Ammon's horn (tissue), 1 donor: ENCODE measurements at regions not wholly inside any gene's neighbourhood (a gene's known extent, or its start where the extent isn't known, plus 50 kb on each side); places are given as distances from the start of the nearest gene placed in this dataset.

Experiments
- DNase-seq: peaks from one replicate; pipeline ENCODE4 v3.0.0-alpha.2; 2016; ENCODE audit warnings: low spot score

DNA sequence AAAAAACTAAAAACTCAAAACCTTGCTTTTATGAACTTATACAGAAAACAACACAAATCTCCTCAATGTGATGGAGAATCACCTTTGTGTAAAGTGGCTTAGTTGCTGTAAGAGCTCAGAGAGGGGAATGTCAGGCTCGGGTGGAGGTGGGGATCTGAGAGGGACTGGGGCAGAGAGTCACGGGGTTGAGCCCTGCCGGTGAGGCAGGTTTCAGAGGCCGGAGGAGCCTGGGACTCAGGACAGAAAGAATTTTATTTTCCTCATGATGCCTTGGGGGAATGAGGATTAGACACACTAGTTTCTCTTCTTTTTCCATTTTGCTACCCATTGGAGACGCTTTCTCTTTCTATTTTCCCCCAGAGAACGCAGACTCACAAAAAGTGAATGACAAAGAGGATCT, 252.3 kb upstream of the FOXQ1 start:
- no peak for DNase-seq

DNA sequence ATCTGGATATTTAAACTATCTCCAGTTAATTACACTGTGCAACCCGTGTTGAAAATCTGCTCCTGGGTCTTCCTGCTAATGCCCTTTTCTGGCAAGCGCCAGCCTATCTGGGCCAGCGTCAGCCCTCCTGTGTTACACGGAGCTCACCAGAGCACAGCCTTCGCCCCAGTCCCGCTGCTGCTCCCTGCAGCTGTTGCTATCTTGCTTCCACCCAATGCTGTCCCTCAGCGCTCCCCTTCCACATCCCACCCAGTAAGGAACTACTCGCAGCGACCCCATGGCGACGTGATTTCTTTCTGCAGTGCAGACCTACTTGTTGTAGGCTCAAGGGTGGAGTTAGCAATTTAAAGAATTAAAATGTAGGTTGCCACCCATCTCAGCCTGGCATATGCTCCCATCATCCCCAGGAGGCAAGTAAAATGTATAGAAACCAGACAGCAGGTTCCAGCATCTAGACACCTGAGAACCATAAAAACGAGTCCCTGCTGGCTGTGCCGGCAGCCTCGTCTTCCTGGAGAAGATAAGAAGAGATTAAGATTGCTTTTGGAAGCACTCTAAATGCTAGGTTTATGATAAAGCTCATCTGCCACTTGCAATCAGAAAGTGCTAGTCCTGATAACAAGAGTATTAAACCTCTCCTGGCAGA, 254.3 kb upstream of the FOXQ1 start:
- DNase-seq, result no peak

GRCh38 chr6:1055015-1055921, 256.6 kb upstream of the FOXQ1 start:
- no peak for DNase-seq

GRCh38 chr6:1054653-1055014, 257.3 kb upstream of the FOXQ1 start:
- no peak for DNase-seq

DNA sequence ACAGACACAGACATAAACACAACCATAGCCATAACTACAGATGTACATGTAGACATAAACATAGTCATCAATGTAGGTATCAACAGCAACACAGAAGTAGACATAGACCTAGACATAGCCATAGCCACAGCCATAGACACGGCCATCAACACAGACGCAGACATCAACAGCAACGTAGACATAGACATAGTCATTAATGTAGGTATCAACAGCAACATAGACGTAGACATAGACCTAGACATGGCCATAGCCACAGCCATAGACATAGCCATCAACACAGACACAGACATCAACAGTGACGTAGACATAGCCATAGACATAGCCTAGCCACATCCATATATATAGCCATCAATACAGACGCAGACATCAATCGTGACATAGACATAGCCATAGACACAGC, 258.3 kb upstream of the FOXQ1 start:
- DNase-seq, result no peak

DNA sequence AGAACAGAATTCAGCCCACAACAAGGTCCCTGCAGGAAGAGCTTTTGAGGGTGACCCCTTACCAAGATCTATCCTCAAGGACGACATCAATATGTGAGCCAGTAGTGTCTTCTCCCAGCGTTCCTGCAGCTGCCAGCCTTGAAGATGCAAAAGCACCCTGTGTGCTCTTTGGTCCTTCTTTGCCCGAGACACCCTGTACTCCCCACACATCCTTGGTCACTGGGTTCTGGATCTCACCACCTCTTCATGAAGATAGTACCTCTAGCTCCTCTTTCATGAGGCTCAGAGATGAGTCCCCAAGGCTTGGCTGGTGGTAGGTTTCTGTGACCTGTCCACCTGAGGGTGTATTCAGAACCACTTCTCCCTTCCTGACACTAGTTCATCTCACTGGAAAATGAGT, 259.6 kb upstream of the FOXQ1 start:
- DNase-seq, result no peak

DNA sequence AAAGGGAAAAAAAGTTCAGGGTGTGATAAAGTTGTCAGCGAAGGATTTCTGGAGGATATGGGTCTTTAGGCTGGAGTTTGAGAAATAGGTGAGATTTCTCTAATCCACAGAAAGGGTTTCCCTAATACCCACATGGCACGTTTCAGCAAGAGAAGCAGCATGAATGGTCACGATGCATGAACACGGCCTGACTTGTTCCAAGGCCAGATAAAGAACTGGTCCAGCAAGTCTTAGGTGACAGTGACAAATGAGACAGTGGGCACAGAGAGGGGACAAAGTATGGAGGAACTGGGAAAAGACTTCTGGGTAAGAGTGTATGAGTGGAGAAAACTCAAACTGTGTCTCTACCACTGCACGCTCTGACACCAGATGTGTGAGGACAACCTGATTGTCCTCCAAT, 262.0 kb upstream of the FOXQ1 start:
- no peak for DNase-seq

- DNase-seq, result no peak
Observed at GRCh38 chr6:1049170-1049569, 262.7 kb upstream of the FOXQ1 start.

- DNase-seq, result no peak
Observed at GRCh38 chr6:1047981-1048541, 263.8 kb upstream of the FOXQ1 start.

DNA sequence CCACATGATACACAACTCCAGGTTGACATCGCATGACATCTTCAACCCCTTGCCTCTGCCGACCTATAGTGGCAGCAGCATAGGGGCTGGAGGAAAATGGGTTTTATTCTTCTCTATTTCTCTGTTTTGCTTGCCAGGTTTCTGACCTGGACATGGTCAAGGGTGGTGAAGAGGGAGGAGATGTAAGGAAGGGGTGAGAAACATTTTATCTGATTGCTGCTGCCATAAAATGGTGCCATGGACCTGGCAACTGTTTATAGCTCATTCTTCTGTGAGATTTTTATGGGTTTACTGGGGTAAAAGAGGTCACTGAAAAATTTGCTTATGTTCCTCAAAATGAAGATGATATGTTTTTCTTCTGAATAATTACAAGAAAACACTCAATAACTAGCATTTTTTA, 266.7 kb upstream of the FOXQ1 start:
- no peak for DNase-seq

GRCh38 chr6:1044040-1044836, 267.7 kb upstream of the FOXQ1 start:
- no peak for DNase-seq

GRCh38 chr6:1043458-1043836, 268.5 kb upstream of the FOXQ1 start:
- DNase-seq, result no peak

- DNase-seq, result no peak
Observed at GRCh38 chr6:1042583-1043457, 269.1 kb upstream of the FOXQ1 start.

DNA sequence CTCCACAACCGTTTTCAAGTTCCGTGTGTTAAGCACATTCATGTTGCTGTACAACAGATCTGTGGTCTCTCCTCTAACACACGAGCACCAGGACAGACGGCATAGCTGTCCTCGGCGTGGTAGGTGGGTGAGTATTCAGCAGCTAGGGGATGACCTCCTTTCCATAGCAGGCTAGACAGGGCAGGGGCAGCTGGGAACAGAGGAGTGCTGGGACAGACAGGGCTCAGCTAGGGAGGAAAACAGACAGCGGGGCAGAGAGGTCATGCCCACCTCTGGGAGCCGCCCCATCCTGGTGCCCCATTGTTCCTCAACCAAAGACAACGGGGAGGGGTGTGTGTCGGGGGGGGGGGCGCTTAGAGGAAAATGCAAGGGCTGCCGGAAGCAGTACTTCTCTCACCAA, 271.5 kb upstream of the FOXQ1 start:
- no peak for DNase-seq

DNA sequence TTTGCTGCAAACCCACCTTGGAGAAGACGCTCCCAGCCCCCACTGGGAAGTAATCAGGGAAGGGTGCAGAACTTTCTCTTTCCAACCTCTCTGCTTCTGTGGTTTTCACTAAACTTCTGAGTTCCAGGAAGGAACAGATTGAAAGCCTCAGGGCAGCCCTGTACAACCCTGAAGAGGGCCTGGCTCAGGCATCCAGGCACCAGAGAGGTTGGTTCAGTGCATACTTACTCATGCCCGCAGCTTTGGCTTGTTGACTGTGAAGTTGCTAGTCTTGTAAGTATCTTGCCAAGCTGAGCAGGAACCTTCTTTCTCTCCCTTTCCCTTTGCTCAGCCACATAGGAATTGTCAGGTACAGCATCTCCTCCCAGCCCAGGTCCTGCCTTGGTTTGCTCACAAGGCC, 272.2 kb upstream of the FOXQ1 start:
- DNase-seq, result no peak

- no peak for DNase-seq
Observed at GRCh38 chr6:1039191-1039590, 272.7 kb upstream of the FOXQ1 start.

- no peak for DNase-seq
Observed at GRCh38 chr6:1037430-1038202, 274.3 kb upstream of the FOXQ1 start.

DNA sequence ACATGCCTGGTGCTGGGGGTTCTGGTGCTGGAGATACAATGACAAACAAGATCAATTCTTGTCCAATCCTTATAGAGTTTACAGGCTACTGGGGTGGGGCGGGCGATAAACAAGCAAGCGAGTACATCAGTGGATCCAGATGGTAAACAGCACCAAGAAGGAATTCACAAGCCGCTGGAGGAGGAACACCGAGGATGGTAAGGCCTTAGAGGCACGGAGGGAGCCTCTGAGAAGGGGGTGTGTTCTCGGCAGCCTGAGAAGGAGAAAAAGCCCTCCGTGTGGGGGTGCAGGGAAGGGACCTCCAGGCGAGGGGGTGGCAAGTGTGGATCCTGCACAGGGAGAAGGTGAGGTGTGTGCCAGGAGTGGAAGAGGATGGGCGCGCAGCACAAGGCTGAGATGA, 276.5 kb upstream of the FOXQ1 start:
- DNase-seq, result no peak

DNA sequence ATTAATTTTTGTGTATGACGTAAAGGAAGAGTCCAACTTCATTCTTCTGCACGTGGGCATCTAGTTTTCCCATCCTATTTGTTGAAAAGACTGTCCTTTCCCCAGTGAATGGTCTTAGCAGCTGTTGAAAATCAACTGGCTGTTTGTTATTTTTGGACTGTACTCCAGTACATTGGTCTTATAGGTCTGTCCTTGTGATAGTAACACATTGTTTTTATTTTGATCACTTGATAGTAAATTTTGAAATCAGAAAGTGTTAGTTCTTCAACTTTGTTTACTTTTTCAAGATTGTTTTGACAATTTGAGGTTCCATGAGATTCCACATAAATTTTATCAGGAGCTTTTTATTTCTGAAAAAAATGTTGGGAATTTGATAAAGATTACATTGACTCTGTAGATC, 280.2 kb upstream of the FOXQ1 start:
- no peak for DNase-seq

- no peak for DNase-seq
Observed at GRCh38 chr6:1029141-1029540, 282.8 kb upstream of the FOXQ1 start.

GRCh38 chr6:1028723-1029122, 283.2 kb upstream of the FOXQ1 start:
- no peak for DNase-seq
